PC-3 (cell line): ENCODE measurements at regions not wholly inside any gene's neighbourhood (a gene's known extent, or its start where the extent isn't known, plus 50 kb on each side); places are given as distances from the start of the nearest gene placed in this dataset.

Experiments
- ATAC-seq: fragments of 200-7000 bp; cut with Tn5 transposase; 2 replicates; pipeline ENCODE4 v1.9.1; 2020; ENCODE audit warnings: mild to moderate bottlenecking, moderate library complexity
- BruUV-seq: library from RNA; stranded (reverse); fragments of 400-500 nt; replicated peaks from 2 replicates; lab custom pipeline; 2021; lab: Mats Ljungman, UMichigan
- CTCF ChIA-PET: fragments of 300-600 bp; sonication (Branson Sonifier 250); formaldehyde crosslinking; loops from one replicate; lab custom pipeline; 2022; ENCODE audit warnings: antibody characterized with exemption; lab: Charles Lee
- POLR2A ChIA-PET: fragments of 300-600 bp; sonication (Branson Sonifier 250); formaldehyde crosslinking; loops from one replicate; lab custom pipeline; 2022; ENCODE audit warnings: antibody characterized with exemption; ENCODE audit not compliant: unreplicated experiment; lab: Charles Lee
- DNase-seq: peaks from one replicate; pipeline ENCODE4 v3.0.0-alpha.2; 2015
- H2AFZ ChIP-seq: fragments of 300-600 bp; sonication (generic); 2 replicates; pipeline ENCODE4 v1.6.0; 2016; ENCODE audit warnings: antibody characterized with exemption, low read length
- H3F3A ChIP-seq: fragments of 300-600 bp; sonication (generic); one replicate; pipeline ENCODE4 v1.6.0; 2017; ENCODE audit warnings: antibody characterized with exemption, low read length, control low read depth, mild to moderate bottlenecking; ENCODE audit not compliant: unreplicated experiment
- H3K27ac ChIP-seq: fragments of 300-600 bp; sonication (generic); 2 replicates; pipeline ENCODE4 v1.5.1; 2016; ENCODE audit warnings: mild to moderate bottlenecking, low read length
- H3K27me3 ChIP-seq: fragments of 300-600 bp; sonication (generic); 2 replicates; pipeline ENCODE4 v1.6.1; 2016; ENCODE audit warnings: low read length, mixed read lengths
- H3K36me3 ChIP-seq: fragments of 300-600 bp; sonication (generic); 2 replicates; pipeline ENCODE4 v1.6.1; 2016; ENCODE audit warnings: low read depth, mixed run types, low read length, mixed read lengths
- H3K4me1 ChIP-seq: fragments of 300-600 bp; sonication (generic); 2 replicates; pipeline ENCODE4 v1.5.1; 2016; ENCODE audit warnings: low read length; ENCODE audit not compliant: insufficient read depth
- H3K4me2 ChIP-seq: fragments of 300-600 bp; sonication (generic); 2 replicates; pipeline ENCODE4 v1.6.0; 2016; ENCODE audit warnings: low read length
- H3K4me3 ChIP-seq: fragments of 300-600 bp; sonication (generic); 2 replicates; pipeline ENCODE4 v1.5.1; 2016; ENCODE audit warnings: mild to moderate bottlenecking, low read length, mixed read lengths
- H3K79me2 ChIP-seq: fragments of 300-600 bp; sonication (generic); 2 replicates; pipeline ENCODE4 v1.6.1; 2017; ENCODE audit warnings: low read length, mixed read lengths
- H3K9ac ChIP-seq: fragments of 300-600 bp; sonication (generic); 2 replicates; pipeline ENCODE4 v1.6.0; 2016; ENCODE audit warnings: mild to moderate bottlenecking, low read length
- H3K9me2 ChIP-seq: fragments of 300-600 bp; sonication (generic); replicated peaks from 2 replicates; pipeline ENCODE4 v1.6.1; 2016; ENCODE audit warnings: mixed run types, low read length, mixed read lengths
- H3K9me3 ChIP-seq: fragments of 300-600 bp; sonication (generic); 2 replicates; pipeline ENCODE4 v1.6.1; 2016; ENCODE audit warnings: low read length, mixed read lengths
- H4K20me1 ChIP-seq: fragments of 300-600 bp; sonication (generic); 2 replicates; pipeline ENCODE4 v1.6.1; 2016; ENCODE audit warnings: low read length, mixed read lengths
- EZH2 ChIP-seq: fragments of 300-600 bp; sonication (generic); IDR thresholded peaks from one replicate; pipeline ENCODE4 v1.6.1; 2017; ENCODE audit warnings: antibody characterized with exemption, mild to moderate bottlenecking, low read length; ENCODE audit not compliant: unreplicated experiment
- EZH2phosphoT487 ChIP-seq: fragments of 300-600 bp; sonication (generic); IDR thresholded peaks from 2 replicates; pipeline ENCODE4 v1.6.1; 2018; ENCODE audit warnings: mild to moderate bottlenecking, antibody characterized with exemption, low read length, borderline replicate concordance
- intact Hi-C: fragments of 100-400 bp; cut with micrococcal nuclease; formaldehyde crosslinking; loops from 2 replicates; pipeline ENCODE4 v1.9.0; 2023
- TF ChIP-seq, protein P1 (sequence below): fragments of 300-600 bp; sonication (generic); conservative IDR thresholded peaks from 2 replicates; pipeline ENCODE4 v1.5.1; 2017; ENCODE audit warnings: antibody characterized with exemption, low read depth, mild to moderate bottlenecking, low read length

DNA sequence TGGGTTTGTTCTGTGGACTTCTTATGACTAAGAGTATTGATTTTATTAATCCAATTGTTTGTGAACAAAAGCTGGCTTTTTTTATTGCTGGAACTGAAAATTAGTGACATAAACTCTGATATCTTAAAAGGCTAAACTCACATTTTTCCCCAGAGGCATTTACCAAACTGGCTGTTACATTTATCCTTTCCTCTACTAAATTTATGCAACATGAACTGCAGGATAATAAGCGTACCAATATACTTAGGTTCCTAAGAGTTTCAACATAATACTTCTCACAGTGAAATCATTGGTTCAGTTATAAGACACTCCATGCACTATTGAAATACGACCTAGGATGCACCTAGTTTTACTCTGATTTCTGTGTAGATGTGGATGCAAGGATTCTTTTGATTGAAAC is 560.8 kb upstream of the WWC1 start:
- Histone ChIP-seq H3K79me2 (no peaks in the 10 kb centered on the region), H3F3A (no peaks in the 10 kb centered on the region), H3K4me2 (peak overlapping the region; percentile 14), H3K27me3 (no peaks in the 10 kb centered on the region), H3K4me1 (peaks cover 12% of the 10 kb centered on the region; the same call in 1 of the 2 replicates), H3K9me2 (no peaks in the 10 kb centered on the region), H3K27ac (peak overlapping the region; percentile 49), H3K4me3 (no peak overlapping the region), H3K36me3 (no peaks in the 10 kb centered on the region), H3K9ac (peak overlapping the region; percentile 4; the same call in 1 of the 2 replicates), H3K9me3 (no peaks in the 10 kb centered on the region), H2AFZ (no peak overlapping the region), H4K20me1 (no peaks in the 10 kb centered on the region)
- ChIA-PET POLR2A (no interaction called here), CTCF (no interaction called here)
- no TSS peak for BruUV-seq
- DNase-seq (no peak), ATAC-seq (no peak)
- no peak for TF ChIP-seq EZH2phosphoT487
- intact Hi-C loops: no loop called here

DNA sequence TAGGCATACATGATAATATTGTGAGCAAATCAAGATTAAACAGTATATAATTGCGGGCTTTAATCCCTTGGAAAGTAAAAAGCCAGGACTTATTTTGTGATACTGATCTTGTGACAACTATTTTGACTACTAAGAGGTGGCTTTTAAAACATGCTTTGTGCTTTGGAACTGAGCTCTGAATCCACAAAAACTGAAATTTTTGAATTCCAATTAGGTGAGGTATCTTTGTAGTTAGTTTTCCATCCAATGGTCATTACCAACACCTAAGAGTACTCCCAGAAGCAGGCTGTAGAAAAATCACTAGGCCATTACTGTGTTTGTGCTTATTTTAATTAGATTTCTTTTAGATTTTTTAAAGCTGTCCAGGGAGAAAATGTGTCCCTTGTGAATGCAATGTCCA is 559.5 kb upstream of the WWC1 start:
- Histone ChIP-seq H3K9ac (no peak overlapping the region), H3K36me3 (no peaks in the 10 kb centered on the region), H3K4me1 (peaks cover 12% of the 10 kb centered on the region; the same call in 1 of the 2 replicates), H3K9me2 (no peaks in the 10 kb centered on the region), H3K4me2 (no peak overlapping the region), H3K27ac (no peak overlapping the region), H3K27me3 (peaks cover 8% of the 10 kb centered on the region), H4K20me1 (no peaks in the 10 kb centered on the region), H2AFZ (no peak overlapping the region), H3K79me2 (no peaks in the 10 kb centered on the region), H3K9me3 (no peaks in the 10 kb centered on the region), H3K4me3 (no peak overlapping the region), H3F3A (no peaks in the 10 kb centered on the region)
- ChIA-PET CTCF (no interaction called here), POLR2A (no interaction called here)
- ATAC-seq (no peak), DNase-seq (no peak)
- TF ChIP-seq EZH2phosphoT487: no peak
- BruUV-seq: no TSS peak
- intact Hi-C loops: no loop called here

- H3K36me3 ChIP-seq: no peaks in the 10 kb centered on the region
- BruUV-seq: no TSS peak
- intact Hi-C loops: no loop called here
- H4K20me1 ChIP-seq: no peaks in the 10 kb centered on the region
- no peaks in the 10 kb centered on the region for H3K9me3 ChIP-seq
- no peak overlapping the region for H3K4me3 ChIP-seq
- H3K4me2 ChIP-seq: no peak overlapping the region
- H3K9ac ChIP-seq: no peak overlapping the region
- POLR2A ChIA-PET: no interaction called here
- no peaks in the 10 kb centered on the region for H3K79me2 ChIP-seq
- no peak for TF ChIP-seq EZH2
- no peak for TF ChIP-seq EZH2phosphoT487
- TF ChIP-seq, protein P1, sequence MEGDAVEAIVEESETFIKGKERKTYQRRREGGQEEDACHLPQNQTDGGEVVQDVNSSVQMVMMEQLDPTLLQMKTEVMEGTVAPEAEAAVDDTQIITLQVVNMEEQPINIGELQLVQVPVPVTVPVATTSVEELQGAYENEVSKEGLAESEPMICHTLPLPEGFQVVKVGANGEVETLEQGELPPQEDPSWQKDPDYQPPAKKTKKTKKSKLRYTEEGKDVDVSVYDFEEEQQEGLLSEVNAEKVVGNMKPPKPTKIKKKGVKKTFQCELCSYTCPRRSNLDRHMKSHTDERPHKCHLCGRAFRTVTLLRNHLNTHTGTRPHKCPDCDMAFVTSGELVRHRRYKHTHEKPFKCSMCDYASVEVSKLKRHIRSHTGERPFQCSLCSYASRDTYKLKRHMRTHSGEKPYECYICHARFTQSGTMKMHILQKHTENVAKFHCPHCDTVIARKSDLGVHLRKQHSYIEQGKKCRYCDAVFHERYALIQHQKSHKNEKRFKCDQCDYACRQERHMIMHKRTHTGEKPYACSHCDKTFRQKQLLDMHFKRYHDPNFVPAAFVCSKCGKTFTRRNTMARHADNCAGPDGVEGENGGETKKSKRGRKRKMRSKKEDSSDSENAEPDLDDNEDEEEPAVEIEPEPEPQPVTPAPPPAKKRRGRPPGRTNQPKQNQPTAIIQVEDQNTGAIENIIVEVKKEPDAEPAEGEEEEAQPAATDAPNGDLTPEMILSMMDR: no peak
- H3K4me1 ChIP-seq: peaks cover 12% of the 10 kb centered on the region; the same call in 1 of the 2 replicates
- H2AFZ ChIP-seq: no peak overlapping the region
- no peak overlapping the region for H3K27ac ChIP-seq
- ATAC-seq: no peak
- no peaks in the 10 kb centered on the region for H3K9me2 ChIP-seq
- H3K27me3 ChIP-seq: peaks cover 13% of the 10 kb centered on the region
- no peak for DNase-seq
- CTCF ChIA-PET: no interaction called here
- no peaks in the 10 kb centered on the region for H3F3A ChIP-seq
Observed at GRCh38 chr5:167732499-167732898, 558.9 kb upstream of the WWC1 start.

DNA sequence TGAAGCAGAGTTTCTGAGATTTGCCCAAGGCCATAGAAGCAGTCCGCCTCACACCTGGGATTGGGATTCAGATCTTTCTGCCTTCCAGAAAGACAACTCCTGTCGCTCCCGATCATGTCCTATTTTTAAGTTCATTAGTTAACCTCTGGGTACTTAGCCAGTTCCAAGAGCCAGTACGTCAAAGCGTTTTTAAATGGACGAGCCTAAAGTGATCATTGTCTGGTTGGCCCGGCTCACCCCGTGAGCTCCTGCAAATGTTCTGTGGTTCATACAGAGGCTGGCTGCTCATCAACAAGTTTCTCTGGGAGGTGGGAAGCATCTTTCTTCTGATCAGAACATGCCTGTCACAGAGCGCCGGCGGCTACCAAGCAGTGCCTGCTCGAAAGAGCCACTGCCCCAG is 554.5 kb upstream of the WWC1 start:
- Histone ChIP-seq H3K9ac (no peak overlapping the region), H3K27me3 (peaks cover 52% of the 10 kb centered on the region), H4K20me1 (no peaks in the 10 kb centered on the region), H3K4me2 (no peak overlapping the region), H3K4me1 (no peaks in the 10 kb centered on the region), H3F3A (no peaks in the 10 kb centered on the region), H3K9me2 (no peaks in the 10 kb centered on the region), H3K4me3 (no peak overlapping the region), H2AFZ (no peak overlapping the region), H3K9me3 (no peaks in the 10 kb centered on the region), H3K36me3 (no peaks in the 10 kb centered on the region), H3K27ac (no peak overlapping the region), H3K79me2 (no peaks in the 10 kb centered on the region)
- BruUV-seq: no TSS peak
- DNase-seq (no peak), ATAC-seq (no peak)
- POLR2A ChIA-PET: no interaction called here
- TF ChIP-seq, protein P1: no peak
- TF ChIP-seq EZH2 (no peak), EZH2phosphoT487 (no peak)
- intact Hi-C loops: no loop called here
- CTCF ChIA-PET: no interaction called here
